ENCODE measurements at regions not wholly inside any gene's neighbourhood (a gene's known extent, or its start where the extent isn't known, plus 50 kb on each side); places are given as distances from the start of the nearest gene placed in this dataset.

DNA sequence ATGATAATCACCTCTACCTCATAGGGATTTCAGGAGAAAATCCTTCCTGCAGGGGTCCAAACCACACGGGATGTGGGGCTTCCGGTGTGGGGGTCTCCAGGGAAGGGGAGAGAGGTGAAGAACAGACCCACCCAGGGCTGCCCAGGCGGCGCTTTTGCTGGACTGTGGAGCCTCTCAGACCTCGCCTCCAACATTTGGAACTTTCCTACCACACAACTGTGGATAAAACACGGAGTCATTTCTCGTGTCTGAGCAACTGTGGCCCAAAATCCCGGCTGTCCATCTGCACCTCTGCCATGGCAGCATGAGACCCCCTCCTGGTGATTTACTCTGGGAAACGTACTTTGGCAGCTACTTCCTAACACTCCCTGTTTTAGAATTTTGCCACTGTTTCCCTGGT, 307.8 kb upstream of the IRX4 start:
- H3K27ac ChIP-seq: no peak overlapping the region
- no peak overlapping the region for H3K4me3 ChIP-seq
- ATAC-seq (no peak), DNase-seq (no peak)
- H3K27me3 ChIP-seq: no peaks in the 10 kb centered on the region
- TF ChIP-seq CTCF (IDR thresholded peaks at IDR 0.05): no peak
- intact Hi-C loops (cut with DNase I): no loop called here
- no peaks in the 10 kb centered on the region for H3K4me1 ChIP-seq
- no peaks in the 10 kb centered on the region for H3K36me3 ChIP-seq
- no peaks in the 10 kb centered on the region for H3K9me3 ChIP-seq

DNA sequence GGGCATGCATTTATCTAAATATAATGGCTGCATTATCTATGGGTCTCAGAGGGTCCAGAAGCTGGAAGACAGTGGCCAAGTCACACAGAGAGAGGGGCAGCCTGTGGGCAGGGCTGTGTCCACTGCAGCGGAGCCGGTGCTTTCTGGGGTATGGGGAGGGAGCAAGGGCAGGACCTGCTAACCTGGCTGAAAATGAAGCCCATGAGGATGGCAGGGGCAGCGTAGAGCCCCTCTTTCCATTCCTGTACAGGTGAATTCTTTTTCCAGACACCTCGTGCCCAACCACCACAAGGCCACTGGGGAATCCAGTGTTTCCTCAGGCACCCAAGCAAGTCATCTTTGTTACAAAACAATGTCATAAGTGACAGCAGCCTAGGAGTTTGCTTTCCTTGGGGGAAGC, 305.9 kb upstream of the IRX4 start:
- intact Hi-C loops (cut with DNase I): no loop called here
- Histone ChIP-seq H3K27me3 (no peaks in the 10 kb centered on the region), H3K4me1 (no peaks in the 10 kb centered on the region), H3K4me3 (no peak overlapping the region), H3K27ac (no peak overlapping the region), H3K9me3 (no peaks in the 10 kb centered on the region), H3K36me3 (no peaks in the 10 kb centered on the region)
- TF ChIP-seq CTCF (IDR thresholded peaks at IDR 0.05): no peak
- ATAC-seq: no peak
- no peak for DNase-seq

DNA sequence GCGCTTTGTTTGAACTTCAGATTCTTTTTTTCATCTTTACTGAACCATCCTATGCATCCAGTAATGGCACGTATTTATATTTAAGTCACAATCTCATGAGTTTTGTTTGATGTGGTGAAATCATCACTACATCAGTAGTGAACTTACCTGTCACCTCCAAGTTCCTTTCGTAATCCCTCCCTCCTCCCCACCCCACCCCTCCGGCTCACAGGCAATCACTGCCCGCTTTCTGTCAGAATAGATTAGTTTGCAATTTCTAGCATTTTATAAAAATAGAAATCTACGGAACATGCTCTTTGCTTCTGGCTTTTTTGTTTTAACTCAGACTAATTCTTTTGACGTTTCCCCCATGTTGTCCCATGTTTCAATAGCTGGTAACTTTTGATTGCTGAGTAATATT, 305.4 kb upstream of the IRX4 start:
- H3K27ac ChIP-seq: no peak overlapping the region
- intact Hi-C loops (cut with DNase I): no loop called here
- TF ChIP-seq CTCF (IDR thresholded peaks at IDR 0.05): no peak
- H3K9me3 ChIP-seq: no peaks in the 10 kb centered on the region
- no peak overlapping the region for H3K4me3 ChIP-seq
- no peaks in the 10 kb centered on the region for H3K36me3 ChIP-seq
- no peak for ATAC-seq
- H3K27me3 ChIP-seq: no peaks in the 10 kb centered on the region
- no peaks in the 10 kb centered on the region for H3K4me1 ChIP-seq
- no peak for DNase-seq

- intact Hi-C loops (cut with DNase I): no loop called here
- Histone ChIP-seq H3K27me3 (no peaks in the 10 kb centered on the region), H3K9me3 (no peaks in the 10 kb centered on the region), H3K4me1 (no peaks in the 10 kb centered on the region), H3K36me3 (no peaks in the 10 kb centered on the region), H3K4me3 (no peak overlapping the region), H3K27ac (no peak overlapping the region)
- TF ChIP-seq CTCF (IDR thresholded peaks at IDR 0.05): no peak
- no peak for ATAC-seq
- no peak for DNase-seq
Measured at GRCh38 chr5:2187687-2188086, 305.0 kb upstream of the IRX4 start.

DNA sequence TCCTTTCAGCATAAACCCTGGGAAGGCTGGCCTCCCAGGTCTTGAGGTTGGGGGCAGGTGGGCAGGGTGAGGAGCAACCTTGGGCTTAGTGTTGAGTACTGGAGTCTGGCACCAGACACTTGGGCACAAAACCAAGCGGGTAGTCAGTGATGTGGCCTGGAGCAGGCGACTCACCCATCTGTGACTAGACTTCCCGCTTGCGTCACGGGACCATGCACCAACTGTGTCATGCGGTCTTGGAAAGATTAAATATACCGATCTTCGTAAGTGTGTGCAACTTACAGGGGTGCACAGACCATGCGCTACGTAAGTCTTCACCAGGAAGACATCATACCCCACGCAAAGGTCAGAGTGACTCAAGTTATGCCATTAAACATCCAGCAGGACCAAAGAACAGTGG, 304.4 kb upstream of the IRX4 start:
- DNase-seq (no peak), ATAC-seq (no peak)
- no peaks in the 10 kb centered on the region for H3K9me3 ChIP-seq
- H3K27me3 ChIP-seq: no peaks in the 10 kb centered on the region
- H3K4me1 ChIP-seq: no peaks in the 10 kb centered on the region
- no peak for TF ChIP-seq CTCF (IDR thresholded peaks at IDR 0.05)
- H3K36me3 ChIP-seq: no peaks in the 10 kb centered on the region
- no peak overlapping the region for H3K27ac ChIP-seq
- no peak overlapping the region for H3K4me3 ChIP-seq
- intact Hi-C loops (cut with DNase I): no loop called here

DNA sequence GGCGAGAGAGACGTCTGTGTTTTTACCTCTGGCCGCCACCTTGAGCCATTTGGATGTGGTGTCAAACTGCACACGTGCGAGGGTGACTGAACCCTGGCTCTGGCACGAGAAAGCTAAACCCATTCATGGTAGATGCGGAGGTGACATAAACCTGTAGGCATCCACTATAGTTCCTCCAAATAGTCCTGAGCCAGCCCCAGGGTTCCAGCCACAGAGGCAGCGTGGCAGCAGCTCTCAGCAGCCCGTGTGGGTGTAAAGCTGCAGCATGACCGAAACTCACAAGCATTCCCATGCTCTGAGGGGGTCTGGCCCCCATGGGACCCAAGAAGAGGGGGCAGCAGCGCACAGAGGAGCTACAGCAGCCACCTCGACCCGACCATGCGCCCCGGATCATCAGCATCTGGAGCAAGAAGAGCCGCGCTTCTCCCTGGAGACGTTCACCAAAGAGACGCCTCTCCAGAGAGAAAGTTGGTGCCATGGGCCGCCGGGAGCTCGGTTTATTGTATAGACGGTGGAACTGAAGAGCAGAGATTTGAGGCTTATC, 303.8 kb upstream of the IRX4 start:
- no peak for TF ChIP-seq CTCF (IDR thresholded peaks at IDR 0.05)

More for the DNA sequence above, 303.8 kb upstream of the IRX4 start:
- intact Hi-C loops (cut with DNase I): no loop called here
- no peaks in the 10 kb centered on the region for H3K4me1 ChIP-seq
- no peaks in the 10 kb centered on the region for H3K36me3 ChIP-seq
- no peaks in the 10 kb centered on the region for H3K27me3 ChIP-seq
- ATAC-seq: no peak
- H3K4me3 ChIP-seq: no peak overlapping the region
- H3K27ac ChIP-seq: no peak overlapping the region
- no peak for DNase-seq
- H3K9me3 ChIP-seq: no peaks in the 10 kb centered on the region

Data from upper lobe of right lung (tissue), 1 donor.